ENCODE measurements at regions not wholly inside any gene's neighbourhood (a gene's known extent, or its start where the extent isn't known, plus 50 kb on each side); places are given as distances from the start of the nearest gene placed in this dataset.
"Not testable (repeated sequence)": the region's sequence is repeated elsewhere in the genome, so short reads cannot be mapped to it uniquely, and the experiment has no call there.

GRCh38 chr6:26230351-26230750, 134.6 kb upstream of the BTN3A2 start:
- intact Hi-C loops (cut with micrococcal nuclease), result loop anchor here (5.0 kb wide), 1 partner anchor 42 kb away; a partner anchor contains a TSS

DNA sequence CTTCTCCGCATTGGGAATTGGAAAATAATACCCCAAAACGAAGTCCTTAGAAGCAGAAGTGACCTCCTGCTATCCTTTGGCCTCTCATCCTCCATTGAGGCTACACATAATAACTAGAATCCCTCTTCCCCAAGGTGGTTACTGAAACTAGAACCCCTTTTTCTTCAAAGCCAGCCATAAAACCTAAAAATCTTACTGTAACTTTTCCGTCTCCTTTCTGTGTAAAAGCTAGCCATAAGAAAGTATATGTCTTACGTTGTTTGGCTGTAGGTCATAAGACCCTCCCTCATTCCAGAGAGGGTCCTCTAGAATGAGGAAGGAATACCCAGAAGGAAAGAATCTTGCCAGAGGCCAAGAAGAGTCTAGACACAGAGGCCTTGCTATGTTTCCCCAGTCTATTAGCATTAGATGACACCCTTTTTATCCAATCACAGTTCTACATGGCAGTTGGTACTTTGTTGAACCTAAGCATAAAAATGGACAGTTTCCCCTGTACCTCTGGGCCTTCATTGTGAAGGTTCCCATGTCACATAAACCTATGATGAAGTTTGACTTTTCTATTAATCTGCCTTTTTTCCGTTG, 133.9 kb upstream of the BTN3A2 start:
- intact Hi-C loops (cut with micrococcal nuclease), result loop anchor here (5.0 kb wide), 1 partner anchor 41 kb away; a partner anchor contains a TSS

GRCh38 chr6:26232306-26232939, 132.6 kb upstream of the BTN3A2 start:
- intact Hi-C loops (cut with micrococcal nuclease), result loop anchor here (5.0 kb wide), 1 partner anchor 40 kb away; a partner anchor contains a TSS

GRCh38 chr6:26232940-26233648, 131.9 kb upstream of the BTN3A2 start:
- intact Hi-C loops (cut with micrococcal nuclease), result loop anchor here (1.0 to 5.0 kb wide), 2 partner anchors 9 to 39 kb away; a partner anchor contains a TSS

DNA sequence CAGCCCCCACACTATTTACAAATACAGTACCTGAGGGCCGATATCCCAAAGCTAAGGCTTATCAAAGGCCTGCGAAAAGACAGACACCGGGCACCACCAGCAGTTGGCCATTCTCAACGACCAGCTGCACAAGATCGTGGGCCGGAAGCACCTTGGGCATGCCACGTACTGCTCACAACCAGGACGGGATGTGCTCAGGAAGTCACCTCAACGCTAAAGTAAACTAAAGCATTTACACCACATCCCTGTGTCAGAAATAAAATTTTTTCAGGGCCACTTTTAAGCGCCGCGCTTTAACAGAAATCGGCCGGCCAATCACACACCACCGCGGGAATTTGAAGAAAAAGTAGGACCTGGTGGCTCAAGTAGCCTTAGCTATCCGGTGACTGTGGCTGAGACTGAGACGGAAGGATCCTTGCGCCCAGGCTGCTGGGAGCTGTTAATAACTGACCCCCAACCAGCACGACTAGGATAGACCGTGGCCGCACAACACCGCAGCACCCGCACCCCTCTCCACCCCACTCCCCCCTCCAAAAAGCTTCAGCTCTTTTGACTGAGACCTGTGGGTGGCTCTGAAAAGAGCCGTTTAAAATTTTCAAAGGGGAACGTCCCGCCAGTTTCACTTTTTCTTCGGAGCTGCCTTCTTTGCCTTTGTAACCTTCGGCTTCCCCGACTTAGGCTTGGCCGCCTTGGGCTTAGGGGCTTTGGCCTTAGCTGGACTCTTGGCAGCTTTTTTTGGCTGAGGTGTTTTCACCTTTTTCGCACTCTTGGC, 131.2 kb upstream of the BTN3A2 start:
- intact Hi-C loops (cut with micrococcal nuclease), result loop anchor here (1.0 to 5.0 kb wide), 5 partner anchors 10 to 38 kb away; a partner anchor contains a TSS

DNA sequence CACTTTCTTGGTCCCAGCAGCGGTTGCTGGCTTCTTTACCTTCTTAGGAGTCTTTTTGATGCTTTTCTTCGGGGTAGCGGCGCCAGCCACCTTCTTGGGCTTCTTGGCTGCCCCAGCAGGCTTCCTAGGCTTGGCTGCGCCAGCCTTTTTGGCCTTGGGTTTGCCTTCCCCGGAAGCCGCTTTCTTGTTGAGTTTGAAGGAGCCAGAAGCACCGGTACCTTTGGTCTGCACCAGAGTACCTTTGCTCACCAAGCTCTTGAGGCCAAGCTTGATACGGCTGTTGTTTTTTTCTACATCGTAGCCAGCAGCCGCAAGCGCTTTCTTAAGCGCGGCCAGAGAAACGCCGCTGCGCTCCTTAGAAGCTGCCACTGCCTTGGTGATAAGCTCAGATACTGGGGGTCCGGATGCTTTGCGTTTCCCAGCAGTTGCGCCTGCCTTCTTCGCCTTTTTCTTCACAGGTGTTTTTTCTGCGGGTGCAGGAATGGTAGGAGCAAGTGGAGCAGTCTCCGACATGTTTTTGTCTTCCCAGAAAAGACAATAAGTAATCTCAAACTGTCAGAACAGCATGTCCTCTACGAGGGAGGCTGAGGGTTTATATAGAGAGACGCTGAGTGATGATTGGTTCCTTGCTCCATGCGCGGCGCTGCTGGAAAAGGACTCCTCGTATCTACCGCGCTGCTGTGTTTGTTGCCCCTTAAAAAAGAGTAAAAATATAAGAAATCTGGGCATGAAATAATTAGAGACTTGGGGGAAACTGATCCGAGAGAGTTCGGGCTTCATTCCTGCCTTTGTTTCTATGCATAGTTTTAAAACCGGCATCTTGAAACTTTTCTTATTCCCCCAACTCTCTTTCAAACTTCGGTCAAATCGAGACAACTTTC, 130.3 kb upstream of the BTN3A2 start:
- intact Hi-C loops (cut with micrococcal nuclease), result loop anchor here (1.0 to 5.0 kb wide), 4 partner anchors 16 to 38 kb away; a partner anchor contains a TSS

DNA sequence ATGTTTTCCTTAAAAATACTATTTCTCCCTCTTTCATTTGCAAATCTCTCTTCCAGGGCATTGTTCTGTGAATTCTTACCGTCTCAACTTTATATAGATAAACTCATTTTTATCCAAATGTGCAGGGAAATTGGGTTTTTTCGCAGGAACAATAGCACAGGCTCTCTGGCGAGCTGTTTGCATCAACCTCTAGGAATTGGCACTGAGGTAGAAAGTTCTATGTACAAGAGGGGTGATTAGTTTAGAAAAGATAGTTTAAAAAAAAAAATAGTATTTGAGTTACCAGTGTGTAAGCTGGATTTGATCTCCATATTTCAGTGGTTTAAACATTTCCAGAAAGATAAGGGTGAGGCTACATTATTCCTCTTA, 129.7 kb upstream of the BTN3A2 start:
- intact Hi-C loops (cut with micrococcal nuclease), result no loop called here

DNA sequence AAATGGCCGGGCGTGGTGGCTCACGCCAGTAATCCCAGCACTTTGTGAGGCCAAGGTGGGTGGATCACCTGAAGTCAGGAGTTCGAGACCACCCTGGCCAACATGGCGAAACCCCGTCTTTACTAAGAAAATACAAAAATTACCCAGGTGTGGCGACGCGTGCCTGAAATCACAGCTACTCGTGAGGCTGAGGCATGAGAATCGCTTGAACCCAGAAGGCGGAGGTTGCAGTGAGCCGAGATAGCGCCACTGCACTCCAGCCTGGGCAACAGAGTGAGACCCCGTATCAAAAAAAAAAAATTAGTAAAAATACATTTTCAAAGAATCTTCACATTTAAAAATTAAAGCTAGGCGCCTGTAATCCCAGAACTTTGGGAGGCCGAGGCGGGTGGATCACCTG, 125.6 kb upstream of the BTN3A2 start:
- intact Hi-C loops (cut with micrococcal nuclease), result not testable (repeated sequence)

GRCh38 chr6:26240157-26241032, 124.6 kb upstream of the BTN3A2 start:
- intact Hi-C loops (cut with micrococcal nuclease), result loop anchor here (1.0 to 2.0 kb wide), 5 partner anchors 10 to 45 kb away; a partner anchor contains a TSS

DNA sequence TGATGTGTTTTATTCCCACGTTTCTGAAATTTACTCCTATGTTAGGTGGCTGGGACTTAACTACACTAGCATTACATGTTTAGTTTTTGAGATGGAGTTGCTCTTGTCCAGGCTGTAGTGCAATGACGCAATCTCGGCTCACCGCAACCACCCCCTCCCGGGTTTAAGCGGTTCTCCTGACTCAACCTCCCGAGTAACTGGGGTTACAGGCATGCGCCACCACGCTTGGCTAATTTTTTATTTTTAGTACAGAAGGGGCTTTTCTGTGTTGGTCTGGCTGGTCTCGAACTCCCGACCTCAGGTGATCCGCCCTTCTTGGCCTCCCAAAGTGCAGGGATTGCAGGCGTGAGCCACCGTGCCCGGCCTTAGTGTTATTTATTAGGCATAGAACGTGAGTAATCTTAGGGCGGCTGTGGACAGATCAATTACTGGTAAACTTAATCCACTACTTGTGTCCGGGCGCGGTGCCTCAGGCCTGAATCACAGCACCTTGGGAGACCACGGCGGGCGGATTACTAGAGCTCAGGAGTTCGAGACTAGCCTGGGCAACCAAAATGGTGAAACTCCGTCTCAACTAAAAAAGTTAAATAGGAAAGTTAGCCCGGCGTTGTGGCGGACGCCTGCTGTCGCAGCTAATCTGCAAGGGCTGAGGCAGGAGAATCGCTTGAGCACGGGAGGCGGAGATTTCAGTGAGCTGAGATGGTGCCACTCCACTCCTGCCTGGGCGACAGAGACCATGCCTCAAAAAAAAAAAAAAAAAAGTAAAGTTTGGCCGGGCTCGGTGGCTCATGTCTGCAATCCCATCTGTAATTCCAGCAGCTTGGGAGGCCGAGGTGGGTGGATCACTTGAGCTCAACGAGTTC, 123.7 kb upstream of the BTN3A2 start:
- intact Hi-C loops (cut with micrococcal nuclease), result loop anchor here (2.0 kb wide), 1 partner anchor 36 kb away; a partner anchor contains a TSS

GRCh38 chr6:26243132-26243531, 121.9 kb upstream of the BTN3A2 start:
- intact Hi-C loops (cut with micrococcal nuclease), result no loop called here

- intact Hi-C loops (cut with micrococcal nuclease), result no loop called here
Observed at GRCh38 chr6:26243752-26244151, 121.2 kb upstream of the BTN3A2 start.

DNA sequence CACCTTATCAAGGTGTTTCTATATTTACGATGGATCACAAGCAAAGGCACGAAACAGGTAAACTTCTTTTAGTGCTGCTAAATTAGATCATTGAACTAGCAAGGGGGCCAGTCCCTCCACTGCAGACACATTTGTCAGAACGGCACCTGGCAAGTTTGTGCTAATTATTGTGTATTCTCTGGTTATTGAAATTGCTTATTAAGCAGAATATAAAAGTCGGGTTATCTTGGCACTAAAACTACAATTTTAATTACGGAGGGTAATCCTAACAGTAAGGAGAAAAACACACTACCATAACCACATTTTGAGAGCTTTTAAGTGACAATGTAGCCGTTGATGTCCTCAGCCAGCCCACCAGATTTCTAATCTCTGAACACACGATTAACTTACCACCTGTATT, 118.9 kb upstream of the BTN3A2 start:
- intact Hi-C loops (cut with micrococcal nuclease), result no loop called here

GRCh38 chr6:26246553-26246952, 118.4 kb upstream of the BTN3A2 start:
- intact Hi-C loops (cut with micrococcal nuclease), result no loop called here

DNA sequence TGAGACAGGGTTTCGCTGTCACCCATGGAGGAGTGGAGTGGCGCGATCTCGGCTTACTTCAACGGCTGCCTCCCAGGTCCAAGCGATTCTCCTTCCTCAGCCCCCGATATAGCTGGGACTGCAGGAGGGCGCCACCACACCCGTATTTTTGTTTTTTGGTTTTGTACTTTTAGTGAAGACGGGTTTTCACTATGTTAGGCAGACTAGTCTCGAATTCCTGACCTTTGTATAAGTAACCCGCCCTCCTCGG, 115.4 kb upstream of the BTN3A2 start:
- intact Hi-C loops (cut with micrococcal nuclease), result no loop called here

GRCh38 chr6:26249957-26250697, 114.9 kb upstream of the BTN3A2 start:
- intact Hi-C loops (cut with micrococcal nuclease), result loop anchor here (1.0 to 2.0 kb wide), 5 partner anchors 10 to 127 kb away; a partner anchor contains a TSS

DNA sequence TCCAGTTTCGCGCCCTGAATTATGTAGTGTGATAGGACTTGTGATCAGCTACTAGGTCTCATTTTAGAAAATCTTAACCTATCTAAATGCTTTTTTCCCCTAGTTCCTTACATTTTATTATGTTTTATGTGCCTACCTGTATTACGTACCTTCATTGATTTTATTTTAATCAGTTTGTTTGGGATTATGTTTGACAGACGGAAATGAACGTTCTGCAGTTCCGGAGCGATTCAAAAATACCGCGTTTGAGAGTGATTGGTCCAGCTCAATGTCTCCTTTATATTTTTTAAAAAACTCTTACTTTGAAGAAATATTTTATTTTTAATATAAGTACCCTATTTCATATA, 114.3 kb upstream of the BTN3A2 start:
- intact Hi-C loops (cut with micrococcal nuclease), result loop anchor here (1.0 to 2.0 kb wide), 7 partner anchors 10 to 127 kb away; a partner anchor contains a TSS
